ENCODE measurements at regions not wholly inside any gene's neighbourhood (a gene's known extent, or its start where the extent isn't known, plus 50 kb on each side); places are given as distances from the start of the nearest gene placed in this dataset.
"Not testable (repeated sequence)": the region's sequence is repeated elsewhere in the genome, so short reads cannot be mapped to it uniquely, and the experiment has no call there.

DNA sequence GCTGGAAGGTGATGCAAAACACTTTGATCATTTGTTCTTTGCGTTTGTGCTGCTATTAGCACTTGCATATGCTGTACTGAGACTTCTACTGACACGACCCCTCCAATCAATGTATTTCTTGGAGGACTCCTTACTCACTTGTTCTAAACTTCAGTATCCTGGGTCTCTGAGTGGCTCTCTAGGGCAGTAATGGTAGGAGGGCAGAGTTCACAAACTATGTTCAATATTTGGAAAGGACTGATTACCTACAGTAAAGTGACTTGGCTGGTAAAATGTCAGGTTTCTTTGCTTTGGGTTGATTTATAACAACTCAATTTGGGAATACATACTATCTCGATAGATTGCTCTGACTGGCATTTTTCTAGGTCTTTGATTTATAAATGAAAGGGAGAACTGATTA lies 93.7 kb downstream of the TRIM43 start:
- no peak for DNase-seq (ENCODE audit: low spot score)
- no peak overlapping the region for H3K27ac ChIP-seq
- no peak for TF ChIP-seq CTCF (IDR thresholded peaks at IDR 0.05)
- H3K4me3 ChIP-seq = no peak overlapping the region

GRCh38 chr2:95686056-95686825 lies 94.4 kb downstream of the TRIM43 start:
- DNase-seq (ENCODE audit: low spot score) = peak; percentile 14
- not testable (repeated sequence) for H3K4me3 ChIP-seq
- peak overlapping the region in 1 of 2 donors; percentile 65 for H3K27ac ChIP-seq

GRCh38 chr2:95687852-95688251 lies 96.1 kb downstream of the TRIM43 start:
- DNase-seq (ENCODE audit: low spot score); H3K4me3 ChIP-seq: not testable (repeated sequence)
- peak overlapping the region in 1 of 2 donors; percentile 65 for H3K27ac ChIP-seq

- DNase-seq (ENCODE audit: low spot score); H3K4me3 ChIP-seq; H3K27ac ChIP-seq: not testable (repeated sequence)
Observed at GRCh38 chr2:95691210-95691609, 99.4 kb downstream of the TRIM43 start.

- not testable (repeated sequence) for H3K4me3 ChIP-seq; DNase-seq (ENCODE audit: low spot score); H3K27ac ChIP-seq
Observed at GRCh38 chr2:95693071-95693846, 101.5 kb downstream of the TRIM43 start.

DNA sequence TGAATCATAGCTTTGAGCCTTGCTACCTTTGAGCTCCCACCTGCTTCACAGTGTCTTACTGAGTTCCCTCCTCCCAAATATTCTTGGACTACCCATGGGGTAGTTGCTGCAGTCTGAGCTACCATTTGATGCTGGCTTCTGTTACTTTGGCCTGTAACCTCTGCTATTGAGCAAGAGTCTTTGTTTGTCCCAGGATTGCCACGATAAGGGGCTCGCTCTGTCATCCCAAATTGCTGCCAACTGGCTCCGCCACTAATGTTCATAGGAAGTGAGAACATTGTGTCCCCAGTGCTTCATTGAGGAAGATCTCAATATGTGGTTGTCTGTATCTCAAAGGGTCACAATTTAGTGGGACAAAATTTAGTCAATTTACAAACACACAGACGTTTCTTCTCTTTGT lies 103.8 kb downstream of the TRIM43 start:
- DNase-seq (ENCODE audit: low spot score) = peak; percentile 76
- TF ChIP-seq CTCF (IDR thresholded peaks at IDR 0.05) = no peak
- Histone ChIP-seq H3K27ac (peak overlapping the region in 1 of 2 donors; percentile 60), H3K4me3 (no peak overlapping the region)

- DNase-seq (ENCODE audit: low spot score) = no peak
- TF ChIP-seq CTCF (IDR thresholded peaks at IDR 0.05) = no peak
- no peak overlapping the region for H3K4me3 ChIP-seq
- no peak overlapping the region for H3K27ac ChIP-seq
Observed at GRCh38 chr2:95698146-95698545, 106.3 kb downstream of the TRIM43 start.

DNA sequence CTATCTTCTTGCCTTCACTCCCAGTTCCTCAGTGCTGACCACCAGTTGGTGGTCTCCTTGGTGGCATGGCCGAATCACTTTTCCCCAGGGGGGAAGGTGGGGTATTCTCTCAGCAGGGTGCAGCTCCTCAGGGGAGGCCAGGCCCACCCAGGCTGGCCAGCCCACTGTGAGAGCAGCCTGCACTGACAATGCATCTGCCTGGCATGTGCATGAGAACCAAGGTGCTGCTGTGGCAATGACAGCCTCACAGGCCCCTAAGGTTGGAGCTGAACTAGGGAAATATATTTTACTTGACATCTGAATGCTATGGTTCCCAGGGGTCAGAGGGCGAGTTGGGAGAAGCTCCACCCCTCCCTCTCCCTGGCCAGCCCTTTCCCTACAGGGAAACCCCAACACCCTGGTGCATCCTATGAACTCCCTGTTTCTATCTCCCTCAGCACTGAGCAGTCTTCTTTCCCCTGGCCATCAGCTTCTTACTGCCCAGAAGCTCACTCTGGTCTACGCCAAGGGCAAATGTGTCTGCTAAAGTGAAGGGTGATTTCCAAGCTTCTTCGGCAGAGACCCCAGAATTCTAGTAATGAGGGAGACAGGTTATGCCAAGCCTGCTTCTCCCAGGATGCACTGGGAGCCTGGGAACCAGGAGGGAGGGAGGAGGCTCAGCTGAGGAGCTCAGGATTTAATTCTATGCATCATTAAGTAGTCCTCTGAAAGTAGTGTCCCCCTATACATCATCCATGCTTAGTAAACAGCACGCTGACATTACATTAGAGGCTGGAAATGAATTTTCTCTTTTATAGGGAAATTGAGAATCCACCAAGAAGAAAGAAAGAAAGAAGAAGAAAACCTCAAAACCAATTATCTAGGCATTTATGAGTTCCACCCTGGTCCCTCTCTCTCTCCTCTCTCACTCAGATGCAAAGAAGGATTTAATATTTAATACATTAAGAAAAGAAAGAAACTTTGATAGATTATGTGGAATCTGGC lies 107.7 kb downstream of the TRIM43 start:
- DNase-seq (ENCODE audit: low spot score) = peak; percentile 60
- H3K27ac ChIP-seq, H3K4me3 ChIP-seq: not testable (repeated sequence)

DNA sequence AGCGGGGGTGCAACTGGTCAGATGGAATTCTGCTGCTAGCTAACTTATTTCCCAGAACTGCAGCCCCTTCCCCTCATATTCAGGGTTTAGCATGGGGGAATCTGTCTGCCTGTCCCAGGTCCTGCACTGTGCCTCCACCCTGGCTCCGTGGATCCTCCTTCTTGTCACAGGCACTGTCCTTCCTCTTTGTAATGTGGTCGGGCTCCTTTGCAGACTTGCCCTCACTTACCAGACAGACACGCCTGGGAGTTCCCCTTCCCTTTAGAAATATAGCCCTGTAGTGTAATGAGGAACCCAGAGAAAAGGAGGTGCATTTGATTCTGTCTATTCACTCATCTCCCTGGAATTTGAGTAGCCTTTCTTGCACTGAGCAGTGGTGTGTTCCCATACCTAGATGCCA lies 108.7 kb downstream of the TRIM43 start:
- peak; percentile 43 for DNase-seq (ENCODE audit: low spot score)
- TF ChIP-seq CTCF (IDR thresholded peaks at IDR 0.05) = no peak
- Histone ChIP-seq H3K4me3 (no peak overlapping the region), H3K27ac (no peak overlapping the region)

Measured in coronary artery (tissue), 2 donors.